GM06990 (cell line): ENCODE measurements at regions not wholly inside any gene's neighbourhood (a gene's known extent, or its start where the extent isn't known, plus 50 kb on each side); places are given as distances from the start of the nearest gene placed in this dataset.
"Not testable (repeated sequence)": the region's sequence is repeated elsewhere in the genome, so short reads cannot be mapped to it uniquely, and the experiment has no call there.

ENCODE experiments used
- DNase-seq: peaks from one replicate; pipeline ENCODE4 v3.0.0-alpha.2; 2011; ENCODE audit not compliant: insufficient read length; ENCODE audit errors: extremely low read depth
- H3K27me3 ChIP-seq: replicated peaks from 2 replicates; pipeline ENCODE4 v1.6.0; 2011; ENCODE audit warnings: low read length; ENCODE audit not compliant: control insufficient read depth, insufficient read depth
- H3K36me3 ChIP-seq: 2 replicates; pipeline ENCODE4 v1.5.1; 2011; ENCODE audit warnings: low read length; ENCODE audit not compliant: control insufficient read depth, insufficient read depth
- H3K4me3 ChIP-seq: replicated peaks from 2 replicates; pipeline ENCODE4 v1.5.1; 2011; ENCODE audit warnings: low read depth, mild to moderate bottlenecking, control low read depth, low read length
- TF ChIP-seq, protein P1 (sequence below): IDR thresholded peaks from 2 replicates; pipeline ENCODE4 v1.5.1; 2011; ENCODE audit warnings: low read length, control low read depth, mild to moderate bottlenecking, inconsistent platforms; ENCODE audit not compliant: insufficient read depth, poor library complexity, severe bottlenecking

DNA sequence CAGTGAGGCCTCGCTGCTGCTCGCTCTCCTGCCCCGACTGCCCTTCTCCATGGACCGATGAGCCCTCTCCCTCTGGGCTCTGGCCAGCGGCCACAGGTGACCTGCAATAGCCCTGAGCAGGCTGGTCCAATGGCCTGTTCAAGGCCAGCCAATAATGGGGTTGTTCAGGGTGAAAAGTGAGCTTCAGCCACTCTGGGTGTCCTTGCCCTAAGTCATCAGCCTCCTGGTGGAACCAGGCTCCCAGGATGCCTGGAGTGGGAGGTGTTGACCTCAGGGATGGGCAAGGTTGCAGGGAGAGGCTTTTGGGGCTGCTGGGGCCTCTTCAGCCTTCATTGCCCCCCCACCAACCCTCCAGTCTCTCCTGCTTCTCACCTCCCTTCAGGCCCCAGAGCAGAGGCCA lies 79.7 kb downstream of the RFLNA start:
- Histone ChIP-seq H3K27me3 (no peaks in the 10 kb centered on the region), H3K4me3 (no peak overlapping the region), H3K36me3 (peaks cover 50% of the 10 kb centered on the region)
- TF ChIP-seq, protein P1, sequence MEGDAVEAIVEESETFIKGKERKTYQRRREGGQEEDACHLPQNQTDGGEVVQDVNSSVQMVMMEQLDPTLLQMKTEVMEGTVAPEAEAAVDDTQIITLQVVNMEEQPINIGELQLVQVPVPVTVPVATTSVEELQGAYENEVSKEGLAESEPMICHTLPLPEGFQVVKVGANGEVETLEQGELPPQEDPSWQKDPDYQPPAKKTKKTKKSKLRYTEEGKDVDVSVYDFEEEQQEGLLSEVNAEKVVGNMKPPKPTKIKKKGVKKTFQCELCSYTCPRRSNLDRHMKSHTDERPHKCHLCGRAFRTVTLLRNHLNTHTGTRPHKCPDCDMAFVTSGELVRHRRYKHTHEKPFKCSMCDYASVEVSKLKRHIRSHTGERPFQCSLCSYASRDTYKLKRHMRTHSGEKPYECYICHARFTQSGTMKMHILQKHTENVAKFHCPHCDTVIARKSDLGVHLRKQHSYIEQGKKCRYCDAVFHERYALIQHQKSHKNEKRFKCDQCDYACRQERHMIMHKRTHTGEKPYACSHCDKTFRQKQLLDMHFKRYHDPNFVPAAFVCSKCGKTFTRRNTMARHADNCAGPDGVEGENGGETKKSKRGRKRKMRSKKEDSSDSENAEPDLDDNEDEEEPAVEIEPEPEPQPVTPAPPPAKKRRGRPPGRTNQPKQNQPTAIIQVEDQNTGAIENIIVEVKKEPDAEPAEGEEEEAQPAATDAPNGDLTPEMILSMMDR = no peak
- DNase-seq = no peak

DNA sequence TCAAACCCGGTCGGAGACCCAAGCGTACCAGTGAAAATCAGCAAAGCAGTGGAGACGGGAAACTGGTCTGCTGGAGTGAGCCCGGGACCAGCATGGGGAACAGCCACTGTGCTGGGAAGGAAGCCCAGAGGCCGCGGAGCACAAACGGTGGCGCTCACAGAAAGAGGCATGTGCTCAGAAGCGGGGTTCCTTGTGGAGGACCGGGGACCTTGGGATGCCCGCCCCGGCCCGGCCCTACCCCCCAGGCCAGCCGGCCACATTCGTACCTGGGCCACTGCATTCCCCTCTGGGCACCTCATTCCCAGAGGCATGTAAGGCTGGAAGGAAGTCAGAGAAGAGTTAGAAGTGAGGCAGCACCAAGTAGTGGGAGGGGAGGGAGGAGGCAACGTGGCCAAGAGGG lies 79.3 kb downstream of the RFLNA start:
- H3K4me3 ChIP-seq = no peak overlapping the region
- no peaks in the 10 kb centered on the region for H3K27me3 ChIP-seq
- H3K36me3 ChIP-seq = peaks cover 47% of the 10 kb centered on the region
- DNase-seq = no peak
- TF ChIP-seq, protein P1 = no peak

DNA sequence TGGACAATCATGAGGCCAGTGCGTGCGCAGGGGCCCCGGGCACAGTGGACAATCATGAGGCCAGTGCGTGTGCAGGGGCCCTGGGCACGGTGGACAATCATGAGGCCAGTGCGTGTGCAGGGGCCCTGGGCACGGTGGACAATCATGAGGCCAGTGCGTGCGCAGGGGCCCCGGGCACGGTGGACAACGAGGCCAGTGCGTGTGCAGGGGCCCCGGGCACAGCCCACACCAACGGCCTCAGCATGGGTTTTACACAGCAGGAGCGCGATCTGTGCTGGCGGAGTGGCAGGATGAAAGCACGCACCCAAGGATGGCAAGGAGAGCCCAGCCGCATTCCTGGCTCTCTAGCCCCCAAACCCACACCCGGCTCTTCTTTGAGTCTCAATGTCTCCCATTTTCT lies 78.8 kb downstream of the RFLNA start:
- peaks cover 43% of the 10 kb centered on the region for H3K36me3 ChIP-seq
- not testable (repeated sequence) for DNase-seq, H3K4me3 ChIP-seq, H3K27me3 ChIP-seq

DNA sequence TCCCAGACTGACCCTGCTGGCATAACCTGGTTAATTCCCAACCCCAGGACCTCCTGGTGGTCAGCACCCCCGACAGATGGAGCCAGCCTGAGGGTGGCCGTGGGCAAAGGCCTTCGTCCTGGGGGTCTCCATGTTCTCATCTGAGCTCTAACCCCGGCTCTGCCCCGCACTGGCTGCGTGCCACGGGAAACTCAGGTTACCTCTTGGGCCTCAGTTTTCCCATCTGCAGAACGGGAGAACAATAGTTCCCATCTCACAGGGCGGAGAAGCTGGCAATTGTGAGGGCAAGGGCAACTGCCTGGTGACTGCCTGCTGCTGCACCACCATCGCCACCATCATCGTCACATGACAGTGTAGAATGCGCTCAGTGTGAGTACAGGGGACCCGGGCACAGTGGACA lies 77.9 kb downstream of the RFLNA start:
- Histone ChIP-seq H3K36me3 (peaks cover 40% of the 10 kb centered on the region), H3K4me3 (no peak overlapping the region), H3K27me3 (no peaks in the 10 kb centered on the region)
- TF ChIP-seq, protein P1 = no peak
- no peak for DNase-seq

DNA sequence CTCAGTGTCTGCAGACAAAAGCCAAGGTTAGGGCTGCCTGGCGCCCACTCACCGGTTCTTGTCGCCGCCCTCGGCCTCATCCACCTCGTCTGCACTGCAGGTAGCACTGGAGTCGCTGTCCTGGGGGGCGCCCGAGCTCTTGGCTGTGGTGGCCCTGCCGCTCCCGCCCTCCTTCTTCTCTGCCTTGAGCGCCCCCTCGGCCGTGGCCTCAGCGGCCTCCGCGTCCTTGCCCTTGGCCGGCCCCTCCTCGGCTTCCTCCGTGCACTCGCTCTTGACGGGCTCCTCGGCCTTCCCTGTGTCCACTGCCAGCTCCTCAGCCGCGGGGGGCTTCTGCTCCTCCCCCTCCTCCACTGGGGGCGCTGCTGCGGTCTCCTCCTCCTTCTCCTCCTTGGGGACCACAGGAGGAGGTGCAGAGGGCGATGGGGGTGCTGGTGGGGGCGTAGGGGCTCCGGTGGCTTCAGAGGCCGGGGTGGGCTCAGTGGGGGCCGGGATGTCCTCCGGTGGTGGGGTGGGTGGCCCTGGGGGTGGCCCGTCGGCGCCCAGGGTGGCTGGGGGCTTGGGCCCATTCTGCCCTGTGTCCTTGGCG lies 77.2 kb downstream of the RFLNA start:
- Histone ChIP-seq H3K4me3 (no peak overlapping the region), H3K27me3 (no peaks in the 10 kb centered on the region), H3K36me3 (peaks cover 40% of the 10 kb centered on the region)
- TF ChIP-seq, protein P1 = no peak
- no peak for DNase-seq

DNA sequence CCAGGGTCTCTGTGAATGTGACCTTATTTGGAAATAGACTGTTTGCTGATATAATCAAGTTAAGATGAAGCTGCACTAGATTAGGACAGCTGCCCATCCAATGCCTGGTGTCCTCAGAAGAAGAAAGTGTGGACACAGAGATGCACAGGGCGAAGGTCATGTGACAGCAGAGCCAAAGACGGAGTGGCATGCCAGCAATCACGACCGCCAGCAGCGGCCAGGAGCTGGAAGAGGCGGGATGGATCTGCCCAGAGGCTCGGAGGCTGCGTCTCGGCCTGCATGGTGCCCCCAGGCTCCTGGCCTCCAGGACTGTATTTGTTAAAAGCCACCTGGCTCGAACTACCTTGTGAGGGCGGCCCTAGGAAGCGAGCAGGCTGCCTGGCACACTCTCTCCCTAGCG lies 76.5 kb downstream of the RFLNA start:
- H3K36me3 ChIP-seq = peaks cover 35% of the 10 kb centered on the region
- TF ChIP-seq, protein P1 = no peak
- H3K27me3 ChIP-seq = no peaks in the 10 kb centered on the region
- no peak for DNase-seq
- no peak overlapping the region for H3K4me3 ChIP-seq
